Activated CD4-positive, alpha-beta T cell treated with anti-CD3 and anti-CD28 coated beads, Interleukin-2, amount 10 ng/mL, durations not matched to agents 24 days and 14 days (primary cell): ENCODE measurements at regions not wholly inside any gene's neighbourhood (a gene's known extent, or its start where the extent isn't known, plus 50 kb on each side); places are given as distances from the start of the nearest gene placed in this dataset.
"Not testable (repeated sequence)": the region's sequence is repeated elsewhere in the genome, so short reads cannot be mapped to it uniquely, and the experiment has no call there.

Experiments used
- DNase-seq: peaks from one replicate; pipeline ENCODE4 v3.0.0; 2022
- H3K27ac Mint-ChIP-seq: one replicate; pipeline ENCODE4 v1.8.0; 2022; ENCODE audit warnings: mild to moderate bottlenecking, mixed read lengths
- H3K27me3 Mint-ChIP-seq: one replicate; pipeline ENCODE4 v1.8.0; 2022; ENCODE audit warnings: mixed read lengths
- H3K36me3 Mint-ChIP-seq: one replicate; pipeline ENCODE4 v1.8.0; 2022; ENCODE audit warnings: low read depth, mild to moderate bottlenecking, mixed read lengths
- H3K4me1 Mint-ChIP-seq: one replicate; pipeline ENCODE4 v1.8.0; 2021; ENCODE audit warnings: mixed read lengths
- H3K4me3 Mint-ChIP-seq: one replicate; pipeline ENCODE4 v1.8.0; 2022; ENCODE audit warnings: mild to moderate bottlenecking, moderate library complexity, mixed read lengths
- H3K9me3 Mint-ChIP-seq: one replicate; pipeline ENCODE4 v1.8.0; 2021; ENCODE audit warnings: mixed read lengths
- intact Hi-C: fragments of 100-400 bp; cut with micrococcal nuclease; formaldehyde crosslinking; loops from one replicate; pipeline ENCODE4 v1.15.1; 2023

GRCh38 chr4:123671636-123672404 lies 275.2 kb downstream of the SPRY1 start:
- Mint-ChIP-seq H3K4me1 (peaks cover 21% of the 10 kb centered on the region), H3K4me3 (peak overlapping the region; percentile 24), H3K36me3 (peaks cover 5% of the 10 kb centered on the region), H3K27ac (peak overlapping the region; percentile 72), H3K9me3 (peaks cover 6% of the 10 kb centered on the region), H3K27me3 (peaks cover 67% of the 10 kb centered on the region)
- DNase-seq: peak; percentile 74
- intact Hi-C loops: loop anchor here (1.0 to 10.0 kb wide), 4 partner anchors 32 to 1167 kb away; no protein-coding TSS in a partner anchor

- no peak overlapping the region for H3K27ac Mint-ChIP-seq
- H3K4me3 Mint-ChIP-seq: no peak overlapping the region
- H3K36me3 Mint-ChIP-seq: peaks cover 5% of the 10 kb centered on the region
- H3K4me1 Mint-ChIP-seq: peaks cover 21% of the 10 kb centered on the region
- intact Hi-C loops: loop anchor here (1.0 to 10.0 kb wide), 4 partner anchors 33 to 1168 kb away; no protein-coding TSS in a partner anchor
- H3K27me3 Mint-ChIP-seq: peaks cover 66% of the 10 kb centered on the region
- peaks cover 5% of the 10 kb centered on the region for H3K9me3 Mint-ChIP-seq
- DNase-seq: no peak
These were observed 276.4 kb downstream of the SPRY1 start for GRCh38 chr4:123672987-123673386.

- Mint-ChIP-seq H3K27me3 (peaks cover 67% of the 10 kb centered on the region), H3K36me3 (peaks cover 5% of the 10 kb centered on the region), H3K27ac (no peak overlapping the region), H3K9me3 (no peaks in the 10 kb centered on the region), H3K4me3 (no peak overlapping the region), H3K4me1 (peaks cover 21% of the 10 kb centered on the region)
- no peak for DNase-seq
- intact Hi-C loops: loop anchor here (5.0 to 10.0 kb wide), 2 partner anchors 72 to 1169 kb away; no protein-coding TSS in a partner anchor
These were observed 277.4 kb downstream of the SPRY1 start for GRCh38 chr4:123673971-123674370.

- Mint-ChIP-seq H3K9me3 (no peaks in the 10 kb centered on the region), H3K36me3 (peaks cover 5% of the 10 kb centered on the region)
- intact Hi-C loops: loop anchor here (5.0 to 10.0 kb wide), 2 partner anchors 73 to 1170 kb away; no protein-coding TSS in a partner anchor
These were observed 278.3 kb downstream of the SPRY1 start for GRCh38 chr4:123674762-123675465.

GRCh38 chr4:123675567-123675966 lies 279.0 kb downstream of the SPRY1 start:
- no peaks in the 10 kb centered on the region for H3K9me3 Mint-ChIP-seq
- peaks cover 5% of the 10 kb centered on the region for H3K36me3 Mint-ChIP-seq
- intact Hi-C loops: loop anchor here (10.0 kb wide), 1 partner anchor 1171 kb away; no protein-coding TSS in a partner anchor
- H3K4me1 Mint-ChIP-seq: peaks cover 21% of the 10 kb centered on the region
- H3K27me3 Mint-ChIP-seq: peaks cover 66% of the 10 kb centered on the region
- H3K27ac Mint-ChIP-seq: no peak overlapping the region
- no peak overlapping the region for H3K4me3 Mint-ChIP-seq
- no peak for DNase-seq

More at GRCh38 chr4:123674762-123675465, 278.3 kb downstream of the SPRY1 start:
- no peak overlapping the region for H3K27ac Mint-ChIP-seq
- no peak for DNase-seq
- H3K4me3 Mint-ChIP-seq: no peak overlapping the region
- peaks cover 21% of the 10 kb centered on the region for H3K4me1 Mint-ChIP-seq
- peaks cover 69% of the 10 kb centered on the region for H3K27me3 Mint-ChIP-seq

GRCh38 chr4:123676071-123676889 lies 279.7 kb downstream of the SPRY1 start:
- Mint-ChIP-seq H3K9me3 (no peaks in the 10 kb centered on the region), H3K4me3 (no peak overlapping the region), H3K4me1 (peaks cover 19% of the 10 kb centered on the region), H3K27ac (no peak overlapping the region), H3K27me3 (peaks cover 63% of the 10 kb centered on the region), H3K36me3 (peaks cover 3% of the 10 kb centered on the region)
- intact Hi-C loops: loop anchor here (10.0 kb wide), 1 partner anchor 1171 kb away; no protein-coding TSS in a partner anchor
- no peak for DNase-seq

GRCh38 chr4:123676890-123677229 lies 280.3 kb downstream of the SPRY1 start:
- Mint-ChIP-seq H3K27ac (no peak overlapping the region), H3K36me3 (no peaks in the 10 kb centered on the region), H3K4me3 (no peak overlapping the region), H3K9me3 (no peaks in the 10 kb centered on the region), H3K4me1 (peaks cover 15% of the 10 kb centered on the region), H3K27me3 (peaks cover 60% of the 10 kb centered on the region)
- intact Hi-C loops: loop anchor here (10.0 kb wide), 1 partner anchor 1172 kb away; no protein-coding TSS in a partner anchor
- no peak for DNase-seq

GRCh38 chr4:123682931-123683330 lies 286.3 kb downstream of the SPRY1 start:
- H3K27me3 Mint-ChIP-seq: peaks cover 20% of the 10 kb centered on the region
- peaks cover 15% of the 10 kb centered on the region for H3K9me3 Mint-ChIP-seq
- no peaks in the 10 kb centered on the region for H3K36me3 Mint-ChIP-seq
- no peak overlapping the region for H3K4me3 Mint-ChIP-seq
- no peaks in the 10 kb centered on the region for H3K4me1 Mint-ChIP-seq
- intact Hi-C loops: no loop called here
- no peak overlapping the region for H3K27ac Mint-ChIP-seq
- no peak for DNase-seq

- intact Hi-C loops, H3K4me3 Mint-ChIP-seq, H3K27me3 Mint-ChIP-seq, H3K27ac Mint-ChIP-seq, H3K36me3 Mint-ChIP-seq, H3K4me1 Mint-ChIP-seq, DNase-seq: not testable (repeated sequence)
- peaks cover 15% of the 10 kb centered on the region for H3K9me3 Mint-ChIP-seq
These were observed 288.3 kb downstream of the SPRY1 start for GRCh38 chr4:123684937-123685336.

GRCh38 chr4:123695531-123695930 lies 298.9 kb downstream of the SPRY1 start:
- intact Hi-C loops, H3K4me1 Mint-ChIP-seq, H3K4me3 Mint-ChIP-seq, H3K36me3 Mint-ChIP-seq, H3K27ac Mint-ChIP-seq, H3K9me3 Mint-ChIP-seq, DNase-seq: not testable (repeated sequence)
- H3K27me3 Mint-ChIP-seq: peaks cover 18% of the 10 kb centered on the region

- Mint-ChIP-seq H3K27me3 (peaks cover 17% of the 10 kb centered on the region), H3K4me3 (no peak overlapping the region), H3K36me3 (no peaks in the 10 kb centered on the region), H3K4me1 (no peaks in the 10 kb centered on the region), H3K9me3 (peaks cover 1% of the 10 kb centered on the region), H3K27ac (no peak overlapping the region)
- no peak for DNase-seq
- intact Hi-C loops: no loop called here
These were observed 300.1 kb downstream of the SPRY1 start for GRCh38 chr4:123696687-123697086.

GRCh38 chr4:123698556-123698955 lies 302.0 kb downstream of the SPRY1 start:
- intact Hi-C loops: no loop called here
- DNase-seq: no peak
- Mint-ChIP-seq H3K4me1 (no peaks in the 10 kb centered on the region), H3K27ac (no peak overlapping the region), H3K4me3 (no peak overlapping the region), H3K27me3 (peaks cover 15% of the 10 kb centered on the region), H3K36me3 (no peaks in the 10 kb centered on the region), H3K9me3 (peaks cover 4% of the 10 kb centered on the region)

GRCh38 chr4:123699880-123700771 lies 303.5 kb downstream of the SPRY1 start:
- Mint-ChIP-seq H3K27me3 (peaks cover 14% of the 10 kb centered on the region), H3K36me3 (no peaks in the 10 kb centered on the region), H3K9me3 (peaks cover 4% of the 10 kb centered on the region), H3K27ac (no peak overlapping the region), H3K4me3 (no peak overlapping the region), H3K4me1 (no peaks in the 10 kb centered on the region)
- no peak for DNase-seq
- intact Hi-C loops: no loop called here
